H1 (cell line): ENCODE measurements at regions not wholly inside any gene's neighbourhood (a gene's known extent, or its start where the extent isn't known, plus 50 kb on each side); places are given as distances from the start of the nearest gene placed in this dataset.

Experiments used
- CTCF ChIA-PET: fragments of 300-600 bp; sonication (Branson Sonifier 250); formaldehyde crosslinking; loops from one replicate; lab custom pipeline; 2021; ENCODE audit not compliant: partially characterized antibody; lab: Charles Lee
- POLR2A ChIA-PET: fragments of 300-600 bp; sonication (Branson Sonifier 250); formaldehyde crosslinking; loops from one replicate; lab custom pipeline; 2021; ENCODE audit warnings: inconsistent platforms; ENCODE audit not compliant: partially characterized antibody; lab: Charles Lee
- DNase-seq, 2 experiments: peaks; one replicate each; pipeline versions ENCODE4 v3.0.0 to v3.0.0-alpha.2; 2010 to 2022; ENCODE audit warnings: low spot score in 2 of 2, low read depth in 1 of 2, mixed read lengths in 1 of 2
- FAIRE-seq: peaks from 2 replicates; lab custom pipeline; 2011; peaks lifted over from hg19 to GRCh38; lab: Jason Lieb, UNC
- H2AFZ ChIP-seq: 2 replicates; pipeline ENCODE4 v1.8.1; 2012; ENCODE audit warnings: low read length, inconsistent platforms
- H2AK5ac ChIP-seq: 2 replicates; pipeline ENCODE4 v1.6.1; 2013; ENCODE audit warnings: low read depth, low read length
- H2BK120ac ChIP-seq: replicated peaks from 2 replicates; pipeline ENCODE3; 2013; ENCODE audit warnings: low read depth, low read length, inconsistent platforms
- H2BK12ac ChIP-seq: 2 replicates; pipeline ENCODE4 v1.6.1; 2013; ENCODE audit warnings: low read depth, low read length
- H2BK15ac ChIP-seq: 2 replicates; pipeline ENCODE4 v1.6.1; 2013; ENCODE audit warnings: low read length
- H2BK20ac ChIP-seq: 2 replicates; pipeline ENCODE4 v1.6.1; 2013; ENCODE audit warnings: low read length
- H2BK5ac ChIP-seq: 2 replicates; pipeline ENCODE4 v1.6.1; 2013; ENCODE audit warnings: low read depth, low read length
- H3K14ac ChIP-seq: 2 replicates; pipeline ENCODE4 v1.6.1; 2013; ENCODE audit warnings: inconsistent platforms; ENCODE audit not compliant: insufficient read length
- H3K18ac ChIP-seq: 2 replicates; pipeline ENCODE4 v1.6.1; 2013; ENCODE audit warnings: low read length; ENCODE audit errors: extremely low read depth
- H3K23ac ChIP-seq: 2 replicates; pipeline ENCODE4 v1.6.1; 2013; ENCODE audit warnings: inconsistent platforms; ENCODE audit not compliant: insufficient read length
- H3K23me2 ChIP-seq: 2 replicates; pipeline ENCODE4 v1.6.1; 2013; ENCODE audit warnings: low read depth, low read length
- H3K27ac ChIP-seq: 2 replicates; pipeline ENCODE4 v1.6.1; 2011; ENCODE audit warnings: low read depth, low read length, inconsistent platforms
- H3K27me3 ChIP-seq, 4 experiments: replicated peaks in 1 of 4; 1 replicate in 1 of 4; 2 replicates in 3 of 4; pipeline versions ENCODE4 v1.6.1 to v1.8.1; 2011 to 2013; ENCODE audit warnings: low read length in 3 of 4, mild to moderate bottlenecking in 3 of 4, inconsistent platforms in 2 of 4, mixed read lengths in 2 of 4, moderate library complexity in 1 of 4; ENCODE audit not compliant: control insufficient read depth in 3 of 4, insufficient read depth in 3 of 4; ENCODE audit errors: extremely low read depth in 1 of 4
- H3K36me3 ChIP-seq, 4 experiments: 2 replicates each; pipeline versions ENCODE4 v1.6.1 to v1.8.1; 2011 to 2013; ENCODE audit warnings: mild to moderate bottlenecking in 4 of 4, low read length in 3 of 4, moderate library complexity in 2 of 4, control low read depth in 1 of 4, inconsistent platforms in 1 of 4; ENCODE audit not compliant: insufficient read depth in 4 of 4, control insufficient read depth in 2 of 4
- H3K4ac ChIP-seq: replicated peaks from 2 replicates; pipeline ENCODE3; 2013; ENCODE audit warnings: low read length, low read depth, mixed read lengths, inconsistent platforms; ENCODE audit not compliant: insufficient read length
- H3K4me1 ChIP-seq, 4 experiments: replicated peaks in 1 of 4; 1 replicate in 1 of 4; 2 replicates in 3 of 4; pipeline versions ENCODE4 v1.6.1 to v1.8.1; 2011 to 2013; ENCODE audit warnings: low read length in 3 of 4, inconsistent platforms in 2 of 4, mixed read lengths in 1 of 4; ENCODE audit not compliant: insufficient read depth in 4 of 4, control insufficient read depth in 3 of 4
- H3K4me2 ChIP-seq, 2 experiments: 2 replicates each; pipeline versions ENCODE4 v1.6.1 to v1.8.1; 2011 to 2013; ENCODE audit warnings: low read depth in 2 of 2, low read length in 2 of 2, control low read depth in 1 of 2, inconsistent platforms in 1 of 2, mild to moderate bottlenecking in 1 of 2; ENCODE audit not compliant: insufficient read depth in 1 of 2
- H3K4me3 ChIP-seq, 4 experiments: fragments of 200-600, 300-600 bp in 1 of 4; sonication (generic), shearing (Covaris generic), sonication (Bioruptor Twin) in 1 of 4; 2 replicates each; pipeline versions ENCODE4 v1.5.1 to v1.8.1; 2011 to 2016; ENCODE audit warnings: low read length in 4 of 4, low read depth in 3 of 4, control low read depth in 2 of 4, inconsistent platforms in 2 of 4, mild to moderate bottlenecking in 2 of 4, mixed read lengths in 1 of 4, moderate library complexity in 1 of 4; ENCODE audit not compliant: insufficient read depth in 2 of 4; ENCODE audit errors: extremely low read depth in 1 of 4
- H3K56ac ChIP-seq: replicated peaks from 2 replicates; pipeline ENCODE3; 2013; ENCODE audit warnings: low read depth, mild to moderate bottlenecking, mixed read lengths, low read length, inconsistent platforms; ENCODE audit not compliant: insufficient read length
- H3K79me1 ChIP-seq: 2 replicates; pipeline ENCODE4 v1.6.1; 2013; ENCODE audit warnings: low read depth, low read length, control low read depth
- H3K79me2 ChIP-seq, 2 experiments: 2 replicates each; pipeline versions ENCODE4 v1.6.1 to v1.8.1; 2012 to 2013; ENCODE audit warnings: low read length in 2 of 2, mild to moderate bottlenecking in 2 of 2, inconsistent platforms in 1 of 2; ENCODE audit not compliant: insufficient read depth in 2 of 2, control insufficient read depth in 1 of 2
- H3K9ac ChIP-seq, 4 experiments: replicated peaks in 1 of 4; 1 replicate in 1 of 4; 2 replicates in 3 of 4; pipeline versions ENCODE4 v1.6.1 to v1.8.1; 2011 to 2013; ENCODE audit warnings: low read depth in 3 of 4, low read length in 3 of 4, control low read depth in 2 of 4, mild to moderate bottlenecking in 2 of 4, moderate library complexity in 2 of 4, inconsistent platforms in 1 of 4; ENCODE audit errors: extremely low read depth in 1 of 4
- H3K9me3 ChIP-seq, 2 experiments: 2 replicates each; pipeline versions ENCODE4 v1.6.1 to v1.8.1; 2012 to 2013; ENCODE audit warnings: mild to moderate bottlenecking in 2 of 2, moderate library complexity in 2 of 2, control low read depth in 1 of 2, inconsistent platforms in 1 of 2, low read depth in 1 of 2, low read length in 1 of 2, mixed read lengths in 1 of 2; ENCODE audit not compliant: insufficient read depth in 2 of 2
- H4K20me1 ChIP-seq, 2 experiments: replicated peaks in 1 of 2; 2 replicates each; pipeline versions ENCODE3 to v1.8.1; 2011 to 2013; ENCODE audit warnings: inconsistent platforms in 2 of 2, low read length in 2 of 2, mild to moderate bottlenecking in 1 of 2; ENCODE audit not compliant: insufficient read depth in 2 of 2, control insufficient read depth in 1 of 2
- H4K5ac ChIP-seq: 2 replicates; pipeline ENCODE4 v1.6.1; 2013; ENCODE audit warnings: low read length, low read depth, mixed read lengths, inconsistent platforms; ENCODE audit not compliant: insufficient read length
- H4K8ac ChIP-seq: 2 replicates; pipeline ENCODE4 v1.8.0; 2013; ENCODE audit warnings: mild to moderate bottlenecking, moderate library complexity, low read length, inconsistent platforms; ENCODE audit not compliant: insufficient read depth; ENCODE audit errors: extremely low read depth
- H4K91ac ChIP-seq: replicated peaks from 2 replicates; pipeline ENCODE3; 2013; ENCODE audit warnings: low read length, mixed read lengths, inconsistent platforms; ENCODE audit not compliant: insufficient read length
- CEBPB ChIP-seq: IDR thresholded peaks from 2 replicates; pipeline ENCODE4 v1.6.1; 2012; ENCODE audit warnings: low read depth, low read length
- NANOG ChIP-seq: IDR thresholded peaks from 2 replicates; pipeline ENCODE4 v1.6.1; 2011; ENCODE audit warnings: low read length, low read depth, mild to moderate bottlenecking, inconsistent platforms; ENCODE audit not compliant: insufficient read depth, poor library complexity, severe bottlenecking
- TCF12 ChIP-seq: IDR thresholded peaks from 2 replicates; pipeline ENCODE4 v1.6.1; 2011; ENCODE audit warnings: low read depth, mild to moderate bottlenecking, low read length
- YY1 ChIP-seq: IDR thresholded peaks from 2 replicates; pipeline ENCODE4 v1.6.1; 2011; ENCODE audit warnings: low read depth, mild to moderate bottlenecking, low read length
- WGBS, 2 experiments: shearing (Covaris generic) in 1 of 2; methylation state at CpG; one replicate each; pipeline versions ENCODE4 v1.1.6 to v1.1.7; 2013 to 2015; ENCODE audit warnings: low lambda C conversion rate in 2 of 2, mixed read lengths in 2 of 2, inconsistent platforms in 1 of 2, low coverage in 1 of 2, missing lambda C conversion rate in 1 of 2; ENCODE audit not compliant: insufficient replicate concordance in 2 of 2, insufficient coverage in 1 of 2, insufficient read length in 1 of 2; ENCODE audit errors: extremely low coverage in 1 of 2, missing lambda C conversion rate in 1 of 2; 5-methylcytosine and 5-hydroxymethylcytosine counted together

GRCh38 chr1:37354876-37355650 lies 119.3 kb upstream of the ZC3H12A start:
- CTCF ChIA-PET: interaction anchor here (0.6 to 1.7 kb wide), 7 partner anchors 12 to 444 kb away, joined by 3 to 6 read pairs (median 5); no protein-coding TSS in a partner anchor
- no peak overlapping the region for H3K27ac ChIP-seq
- 86% methylated on average over 7 of the region's 7 CpGs; no CpG with 5 or more reads in 1 of the 2 experiments for WGBS, 2 experiments
- no peak overlapping the region for H3K18ac ChIP-seq
- no peak overlapping the region; the same call in 1 of the 2 replicates for H2BK12ac ChIP-seq
- H3K27me3 ChIP-seq: no peaks in the 10 kb centered on the region
- 0 out of 2 replicates have a peak overlapping the region, but pooled peaks have one; percentile 66 for H2BK15ac ChIP-seq
- H3K9ac ChIP-seq: no peak overlapping the region
- no peak overlapping the region for H2BK5ac ChIP-seq
- no peaks in the 10 kb centered on the region for H3K79me2 ChIP-seq
- no peak overlapping the region for H3K23ac ChIP-seq
- H2AFZ ChIP-seq: no peak overlapping the region
- no peak overlapping the region for H4K91ac ChIP-seq
- DNase-seq: no peak
- no peak overlapping the region for H3K14ac ChIP-seq
- FAIRE-seq: no peak
- no peaks in the 10 kb centered on the region for H3K4me1 ChIP-seq
- no peak overlapping the region for H2BK120ac ChIP-seq
- no peak overlapping the region for H4K8ac ChIP-seq
- no peak for TF ChIP-seq TCF12
- TF ChIP-seq CEBPB: no peak
- TF ChIP-seq YY1: no peak
- no peak for TF ChIP-seq NANOG
- TF ChIP-seq, all 59 proteins: peak for 0
- H4K5ac ChIP-seq: no peak overlapping the region
- no peaks in the 10 kb centered on the region for H3K36me3 ChIP-seq
- H3K79me1 ChIP-seq: no peaks in the 10 kb centered on the region
- H2BK20ac ChIP-seq: no peak overlapping the region
- H3K23me2 ChIP-seq: no peaks in the 10 kb centered on the region
- H3K9me3 ChIP-seq: no peaks in the 10 kb centered on the region
- H3K56ac ChIP-seq: no peak overlapping the region
- no peaks in the 10 kb centered on the region for H4K20me1 ChIP-seq
- no peak overlapping the region for H2AK5ac ChIP-seq
- no peak overlapping the region for H3K4me3 ChIP-seq
- H3K4me2 ChIP-seq: no peak overlapping the region
- no peak overlapping the region for H3K4ac ChIP-seq
- POLR2A ChIA-PET: no interaction called here
